ENCODE measurements at regions not wholly inside any gene's neighbourhood (a gene's known extent, or its start where the extent isn't known, plus 50 kb on each side); places are given as distances from the start of the nearest gene placed in this dataset.
"Not testable (repeated sequence)": the region's sequence is repeated elsewhere in the genome, so short reads cannot be mapped to it uniquely, and the experiment has no call there.

DNA sequence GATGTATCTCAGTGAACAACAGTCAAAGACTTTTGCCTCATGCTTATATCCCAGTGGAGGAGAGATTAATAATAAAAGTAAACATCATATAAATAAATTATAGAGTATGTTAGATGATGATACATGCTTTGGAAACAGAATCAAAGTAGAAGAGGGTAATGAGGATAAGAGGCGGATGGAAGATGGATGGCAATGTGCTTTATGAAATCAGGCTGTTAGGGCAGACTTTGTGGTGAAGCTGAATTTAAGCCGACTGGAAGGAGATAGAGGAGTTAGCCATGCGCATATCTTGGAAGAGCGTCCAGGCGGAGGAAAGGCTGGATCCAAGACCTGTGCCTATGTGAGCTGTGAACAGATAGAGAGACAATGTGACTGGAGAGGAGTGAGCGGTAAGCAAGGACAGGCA is 74.9 kb upstream of the GUCY1A1 start:
- no peak for DNase-seq

DNA sequence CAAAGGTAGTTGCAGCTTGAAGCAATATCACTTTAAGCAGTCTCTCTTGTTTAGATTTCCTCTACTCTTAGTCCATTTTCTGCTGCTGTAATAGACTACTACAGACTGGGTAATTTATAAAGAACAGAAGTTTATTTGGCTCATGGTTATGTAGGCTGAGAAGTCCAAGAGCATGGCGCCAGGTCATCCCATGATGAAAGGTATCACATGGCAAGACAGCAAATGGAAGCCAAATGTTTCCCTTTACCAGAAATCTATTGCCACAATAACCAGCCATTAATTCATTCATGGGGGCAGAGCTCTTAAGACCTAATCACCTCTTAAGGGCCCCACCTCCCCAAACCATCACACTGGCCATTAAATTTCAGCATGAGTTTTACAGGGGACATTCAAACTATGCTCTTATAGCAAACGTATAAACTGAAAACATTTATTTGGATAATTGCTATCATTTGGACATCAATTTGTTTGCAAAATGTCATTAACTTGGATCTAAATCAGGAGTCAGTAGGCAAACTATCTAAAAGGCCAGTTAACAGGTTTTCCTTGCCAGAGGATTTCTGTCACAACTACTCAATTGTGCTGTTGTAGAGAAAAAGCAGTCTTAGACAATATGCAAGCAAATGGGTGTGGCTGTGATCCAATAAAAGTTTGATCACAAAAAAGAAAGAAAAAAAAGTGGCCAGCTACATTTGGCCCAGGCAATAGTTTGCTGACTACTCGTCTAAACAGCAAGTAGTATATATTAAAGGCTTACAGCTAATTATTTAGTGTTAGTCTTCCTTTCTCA is 75.7 kb upstream of the GUCY1A1 start:
- no peak for DNase-seq

DNA sequence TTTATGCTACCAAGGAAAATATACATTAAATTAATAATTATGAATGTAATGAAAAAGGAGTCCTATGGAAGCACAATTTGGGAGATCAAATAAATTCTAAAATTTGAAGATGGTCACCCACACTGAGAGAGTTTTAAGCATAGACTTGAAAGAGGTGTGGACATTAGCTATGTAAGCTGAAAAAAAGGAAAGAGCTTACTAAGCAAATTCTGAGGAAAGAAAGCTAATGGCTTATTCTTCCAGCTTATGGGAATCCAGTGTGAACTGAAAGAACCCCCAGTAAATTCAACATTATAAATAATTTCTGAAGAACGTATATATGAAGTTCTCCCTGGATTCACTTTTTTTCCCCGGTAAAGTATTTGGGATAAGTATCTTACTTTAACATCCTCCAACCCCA is 78.2 kb upstream of the GUCY1A1 start:
- no peak for DNase-seq

DNA sequence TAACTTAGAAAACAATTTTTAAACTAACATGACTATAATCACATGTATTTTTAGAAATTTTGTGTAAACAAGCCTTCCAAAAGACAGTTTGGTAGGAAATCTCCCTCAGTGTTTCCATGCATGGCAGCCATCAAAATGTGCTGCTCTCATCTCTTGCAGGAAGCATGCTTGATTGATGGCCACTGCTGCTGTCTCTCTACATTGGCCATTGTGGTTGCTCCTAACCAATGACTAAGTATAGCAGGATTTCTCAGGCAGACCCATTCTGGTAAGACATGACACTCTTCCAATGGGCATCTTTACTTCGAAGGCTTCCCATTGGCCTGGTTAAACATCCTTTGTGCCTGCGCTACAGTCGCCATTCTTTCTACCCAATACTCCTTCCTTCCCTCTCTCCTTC is 78.9 kb upstream of the GUCY1A1 start:
- DNase-seq: no peak

DNA sequence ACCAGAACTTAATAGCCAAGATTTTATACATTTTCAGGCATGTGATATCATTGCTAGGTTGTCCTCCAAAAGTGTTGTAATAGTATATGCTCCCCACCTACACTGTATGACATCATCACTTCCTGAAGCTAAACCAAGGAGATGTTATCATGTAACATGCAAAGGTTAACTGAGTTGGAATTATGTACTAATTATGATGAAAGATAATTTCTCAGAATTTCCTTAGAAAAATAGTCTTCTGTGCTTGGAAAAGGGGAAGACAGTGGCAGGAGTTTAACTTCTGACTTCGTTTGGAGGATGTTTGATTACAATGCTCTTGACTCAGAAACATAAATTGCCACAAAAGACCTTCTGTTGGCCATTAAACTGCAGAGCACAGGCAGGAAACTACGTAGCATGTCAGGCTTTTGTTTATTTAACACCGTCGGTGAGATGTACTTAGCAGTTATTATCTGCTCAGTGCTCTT is 83.6 kb upstream of the GUCY1A1 start:
- DNase-seq: no peak

DNA sequence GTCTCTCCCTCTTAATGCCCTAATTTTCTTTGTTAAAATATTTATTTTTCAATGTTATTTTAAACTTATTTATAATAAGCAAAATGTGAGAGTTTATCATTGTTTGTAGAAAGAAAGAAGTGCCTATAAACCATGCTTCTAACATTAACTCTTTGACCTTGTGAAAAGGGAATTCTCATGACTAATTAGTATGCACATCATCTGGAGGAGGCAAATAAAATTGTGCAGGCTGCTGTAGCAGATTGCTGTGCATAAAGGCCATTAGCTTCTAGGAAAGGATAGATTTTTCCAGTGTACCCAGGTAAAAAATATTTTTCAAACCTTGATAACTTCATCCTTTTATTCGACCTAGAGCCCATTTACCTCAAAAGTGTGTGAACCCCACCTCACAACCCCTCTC is 84.6 kb upstream of the GUCY1A1 start:
- no peak for DNase-seq

DNA sequence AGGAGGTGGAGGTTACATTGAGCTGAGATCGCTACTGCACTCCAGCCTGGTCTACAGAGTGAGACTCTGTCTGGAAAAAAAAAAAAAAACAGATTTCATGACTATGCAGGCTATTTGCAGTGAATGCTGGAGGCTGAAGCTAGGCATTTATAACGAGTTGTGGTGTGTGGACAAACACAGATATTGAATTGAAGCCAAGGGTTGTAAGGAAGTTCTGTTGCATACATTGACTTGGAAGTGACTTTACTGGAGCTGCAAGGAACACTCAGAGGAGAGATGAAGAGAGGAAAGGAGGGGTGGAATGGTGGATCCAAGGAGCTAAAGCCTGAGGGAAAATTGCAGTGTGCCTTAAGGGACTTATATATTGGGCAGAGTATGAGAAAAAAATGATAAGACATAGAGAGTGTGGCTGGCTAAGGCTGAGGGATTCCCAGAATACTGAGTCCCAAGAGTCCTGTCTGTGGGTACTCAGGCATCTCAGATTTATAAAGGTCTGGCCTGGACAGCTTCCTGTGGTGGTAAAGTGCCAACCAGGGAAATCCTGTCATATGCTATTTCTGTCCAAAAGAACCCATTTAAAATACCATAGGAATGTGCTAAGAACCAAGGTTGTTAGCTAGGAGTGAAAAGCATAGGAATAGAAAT is 87.8 kb upstream of the GUCY1A1 start:
- no peak for DNase-seq

DNA sequence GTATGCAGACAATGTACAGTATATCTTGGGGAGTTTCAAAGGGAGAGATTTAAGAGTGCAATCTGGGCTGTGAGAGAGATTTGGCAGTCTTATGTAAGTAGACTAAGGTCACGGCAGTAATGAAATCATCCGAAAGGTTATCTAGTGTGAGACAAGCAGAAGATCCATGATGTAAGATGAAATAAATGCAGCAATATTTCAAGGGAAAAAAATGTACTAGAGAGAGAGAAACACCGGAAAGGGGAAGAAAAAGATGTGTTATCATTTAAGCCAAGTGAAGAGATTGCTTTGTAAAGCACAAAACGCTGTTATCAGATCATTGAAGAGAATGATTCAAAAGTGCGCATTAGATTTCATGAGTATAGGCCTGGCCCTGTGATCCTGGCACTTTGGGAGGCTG is 88.4 kb upstream of the GUCY1A1 start:
- no peak for DNase-seq

DNA sequence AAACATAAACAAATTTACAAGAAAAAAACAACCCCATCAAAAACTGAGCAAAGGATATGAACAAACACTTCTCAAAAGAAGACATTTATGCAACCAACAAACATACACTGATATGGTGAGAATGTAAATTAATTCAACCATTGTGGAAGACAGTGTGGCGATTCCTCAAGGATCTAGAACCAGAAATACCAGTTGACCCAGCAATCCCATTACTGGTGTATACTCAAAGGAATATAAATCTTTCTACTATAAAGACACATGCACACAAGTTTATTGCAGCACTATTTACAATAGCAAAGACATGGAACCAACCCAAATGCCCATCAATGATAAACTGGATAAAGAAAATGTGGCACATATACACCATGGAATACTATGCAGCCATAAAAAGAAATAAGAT is 92.3 kb upstream of the GUCY1A1 start:
- not testable (repeated sequence) for DNase-seq

DNA sequence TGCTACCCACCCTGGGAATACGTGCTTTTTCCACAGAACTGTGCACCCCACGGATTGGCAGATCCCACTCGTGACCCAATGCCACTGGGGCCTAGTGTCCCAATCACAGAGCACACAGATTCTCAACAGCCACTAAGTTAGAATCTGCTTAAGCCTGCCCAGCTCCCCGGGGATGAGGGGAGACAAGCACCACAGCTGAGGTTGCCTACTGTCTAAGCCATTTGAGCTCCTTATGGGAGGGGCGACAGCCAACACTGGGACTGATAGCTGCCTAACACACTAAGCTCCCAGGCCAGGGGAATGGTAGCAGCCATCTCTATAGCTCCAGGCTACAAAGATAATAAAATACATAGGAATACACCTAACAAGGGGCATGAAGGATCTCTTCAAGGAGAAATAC is 93.5 kb upstream of the GUCY1A1 start:
- no peak for DNase-seq

DNA sequence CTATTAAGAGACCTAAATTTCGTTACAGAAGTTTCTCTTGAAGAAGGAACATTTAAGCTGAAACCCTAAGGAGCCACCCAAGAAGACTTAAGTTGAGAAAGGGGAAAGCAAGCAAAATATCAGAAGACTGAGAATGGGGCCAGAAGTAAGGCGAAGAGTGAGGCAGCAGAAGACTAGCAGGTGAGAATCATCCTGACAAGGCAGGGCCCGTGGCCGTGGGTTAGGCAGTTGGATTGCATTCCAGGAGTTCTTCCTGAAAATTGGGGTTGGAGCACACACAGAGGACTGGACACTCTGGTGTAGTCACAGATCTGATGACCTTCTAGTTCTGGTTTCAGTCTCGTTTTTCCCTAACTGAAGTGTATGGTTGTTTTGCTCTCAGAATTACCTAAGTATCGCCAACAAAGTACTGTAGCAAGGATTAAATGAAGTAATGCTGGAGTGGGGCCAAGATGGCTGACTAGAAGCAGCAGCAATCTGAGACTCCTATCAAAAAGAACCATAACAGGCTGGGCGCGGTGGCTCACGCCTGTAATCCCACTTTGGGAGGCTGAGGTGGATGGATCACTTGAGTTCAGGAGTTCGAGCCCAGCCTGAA is 94.4 kb upstream of the GUCY1A1 start:
- no peak for DNase-seq

DNA sequence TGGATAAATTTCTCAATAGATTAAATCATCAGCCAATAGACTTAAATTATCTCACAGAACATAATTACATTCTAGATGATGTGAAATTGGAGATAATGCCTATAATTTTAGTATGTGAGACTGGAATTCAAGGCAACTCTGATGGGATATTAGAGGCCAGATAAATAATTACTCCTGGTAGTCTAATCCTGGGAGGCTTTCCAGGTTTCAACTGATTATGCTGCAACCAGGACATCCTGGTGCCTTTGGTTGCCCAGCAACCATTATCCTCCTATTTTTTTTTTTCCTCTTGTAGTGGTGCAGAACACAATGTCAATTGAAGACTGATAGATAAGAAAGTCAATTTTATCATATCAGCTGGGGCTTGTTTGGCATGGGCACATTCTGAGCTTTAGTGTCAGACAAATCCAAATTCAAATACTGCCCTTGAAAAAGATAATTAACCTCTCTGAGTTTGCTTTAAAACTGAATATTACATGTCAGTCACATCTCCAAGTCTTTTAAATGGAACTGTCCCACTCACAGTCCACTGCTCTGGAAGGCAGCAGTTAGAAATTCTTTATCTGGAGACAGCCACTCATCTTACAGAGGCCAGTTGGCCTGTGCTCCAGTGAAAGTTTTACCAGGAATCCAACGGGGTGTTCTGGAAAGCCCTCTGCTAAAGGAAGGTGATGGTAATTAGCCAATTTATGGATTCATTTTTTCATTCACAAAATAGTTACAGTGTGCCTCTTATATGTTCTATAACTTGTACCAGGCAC is 95.3 kb upstream of the GUCY1A1 start:
- DNase-seq: no peak

DNA sequence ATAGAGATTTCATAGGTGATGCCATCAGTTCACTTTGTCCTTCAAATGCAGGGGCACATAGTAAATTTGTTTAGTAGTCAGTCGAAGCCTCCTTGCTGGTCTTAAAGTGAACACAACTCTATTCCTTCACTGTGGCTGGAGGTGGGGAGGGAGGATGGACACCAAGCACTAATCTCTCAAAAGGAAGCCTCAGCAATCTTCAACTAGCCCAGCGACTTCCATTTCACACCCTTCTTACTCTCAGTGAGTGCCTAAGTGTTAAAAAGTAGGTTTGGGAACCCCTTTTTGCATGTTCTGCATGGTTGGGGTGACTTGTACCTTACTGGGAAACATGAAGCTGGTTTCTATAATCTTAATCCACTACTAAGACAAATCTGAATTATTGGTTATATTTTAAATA is 96.0 kb upstream of the GUCY1A1 start:
- no peak for DNase-seq

DNA sequence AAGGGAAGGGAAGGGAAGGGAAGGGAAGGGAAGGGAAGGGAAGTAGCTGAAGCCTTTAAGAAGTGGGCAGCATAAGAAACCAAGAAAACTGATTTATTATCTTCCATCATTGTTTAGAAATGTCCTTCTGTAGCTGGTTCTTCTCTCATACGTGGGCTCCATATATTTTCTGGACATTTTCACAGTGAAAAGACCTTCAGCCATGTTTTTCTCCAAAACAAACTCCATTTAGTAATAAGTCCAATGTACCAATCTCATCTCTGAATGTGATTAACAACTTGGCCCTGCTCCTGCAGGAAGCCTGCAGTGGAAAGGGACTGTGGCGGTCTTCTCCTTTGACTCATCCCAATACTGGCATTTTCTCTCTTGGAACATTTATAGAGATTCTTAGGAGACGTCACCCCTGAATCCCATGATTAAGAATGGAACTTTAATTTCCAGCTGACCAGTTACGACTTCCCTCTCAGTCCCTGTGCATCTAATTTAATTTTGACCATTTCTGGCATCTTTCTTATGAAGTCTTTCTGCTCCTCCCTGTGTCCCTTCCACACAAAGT is 96.6 kb upstream of the GUCY1A1 start:
- DNase-seq: no peak

DNA sequence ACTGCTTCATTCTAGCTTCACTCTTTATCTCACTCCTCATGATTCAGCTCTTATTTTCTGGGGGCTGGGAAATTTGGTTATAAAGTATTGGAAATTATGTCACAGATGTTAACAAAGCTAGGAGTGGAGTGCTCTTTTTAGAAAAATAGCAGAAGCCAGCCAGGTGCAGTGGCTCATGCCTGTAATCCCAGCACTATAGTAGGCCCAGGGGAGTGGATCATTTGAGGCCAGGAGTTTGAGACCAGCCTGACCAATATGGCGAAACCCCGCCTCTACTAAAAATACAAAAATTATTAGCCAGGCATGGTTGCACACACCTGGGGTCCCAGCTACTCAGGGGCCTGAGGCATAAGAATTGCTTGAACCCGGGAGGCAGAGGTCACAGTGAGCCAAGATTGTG is 97.2 kb upstream of the GUCY1A1 start:
- no peak for DNase-seq

DNA sequence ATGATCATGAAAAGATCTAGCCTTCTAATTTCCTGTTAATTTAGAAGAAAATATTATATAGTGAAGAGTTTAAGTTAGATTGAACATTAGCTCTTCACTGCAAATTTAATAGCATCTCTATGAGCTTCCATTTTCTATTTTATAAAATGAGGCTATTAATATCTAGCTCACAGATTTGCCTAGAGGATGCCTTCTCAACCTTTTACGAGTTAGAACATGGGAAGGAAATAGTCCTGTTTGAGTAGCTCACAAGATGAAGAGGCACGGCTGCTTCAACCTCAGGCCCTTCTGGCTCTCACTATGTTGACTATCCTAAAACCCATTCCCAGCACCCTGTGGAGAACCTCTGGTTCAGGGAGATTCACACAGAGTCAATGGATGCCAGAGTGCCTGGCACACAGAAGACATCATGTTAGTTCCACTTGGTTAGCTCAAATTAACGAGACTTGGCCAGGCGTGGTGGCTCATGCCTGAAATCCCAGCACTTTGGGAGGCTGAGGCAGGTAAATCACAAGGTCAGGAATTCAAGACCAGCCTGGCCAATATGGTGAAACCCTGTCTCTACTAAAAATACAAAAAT is 97.9 kb upstream of the GUCY1A1 start:
- DNase-seq: no peak

DNA sequence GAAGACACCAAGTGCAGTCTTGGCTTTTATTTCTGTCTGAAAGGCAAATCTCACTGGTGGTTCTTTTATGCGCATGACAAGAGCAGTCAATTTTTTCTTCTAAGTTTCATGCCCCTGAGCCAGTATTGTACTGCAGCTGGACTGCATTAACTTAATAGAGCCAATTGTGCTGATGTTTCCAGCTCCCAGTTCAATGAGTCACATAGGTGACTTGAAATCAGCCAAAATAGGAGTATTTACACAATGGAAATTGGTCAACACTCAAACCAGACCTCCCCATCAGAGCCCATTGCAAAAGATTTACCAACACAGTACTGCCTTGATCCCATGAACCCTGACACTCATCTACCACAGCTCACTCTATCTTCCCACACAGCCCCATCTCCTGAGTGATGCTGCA is 100.3 kb upstream of the GUCY1A1 start:
- no peak for DNase-seq

DNA sequence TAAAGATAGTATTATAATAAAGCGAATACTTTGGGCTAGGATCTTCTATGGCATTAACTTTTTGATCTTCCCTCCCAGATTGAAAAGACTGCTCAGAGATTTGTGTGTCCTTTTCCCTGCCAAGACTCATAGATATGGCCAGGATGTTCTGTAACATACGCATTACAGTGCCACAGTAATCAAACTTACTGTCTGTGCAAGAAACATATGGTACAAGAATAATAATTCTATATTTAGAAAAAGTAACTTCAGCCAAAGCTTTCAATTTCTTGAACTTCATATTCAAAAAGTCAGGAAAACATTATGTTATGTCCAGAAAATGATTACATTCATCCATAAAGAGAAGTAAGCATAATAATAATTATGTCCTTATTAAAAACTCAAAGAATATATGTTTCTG is 100.9 kb upstream of the GUCY1A1 start:
- DNase-seq: no peak

DNA sequence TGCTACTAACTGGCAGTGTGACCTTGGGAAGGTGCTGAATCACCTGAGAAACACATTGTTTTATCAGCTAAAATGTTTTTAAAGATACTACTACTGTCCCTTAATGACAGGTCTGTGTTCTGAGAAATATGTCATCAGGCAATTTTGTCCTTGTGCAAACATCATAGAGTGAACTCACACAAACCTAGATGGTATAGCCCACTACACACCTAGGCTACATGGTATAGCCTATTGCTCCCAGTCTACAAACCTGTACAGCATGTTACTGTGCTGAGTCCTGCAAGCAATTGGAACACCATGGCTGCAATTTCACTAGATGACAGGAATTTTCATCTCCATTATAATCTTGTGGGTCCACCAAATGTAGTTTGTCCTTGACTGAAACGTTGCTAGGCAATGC is 101.3 kb upstream of the GUCY1A1 start:
- DNase-seq: no peak

DNA sequence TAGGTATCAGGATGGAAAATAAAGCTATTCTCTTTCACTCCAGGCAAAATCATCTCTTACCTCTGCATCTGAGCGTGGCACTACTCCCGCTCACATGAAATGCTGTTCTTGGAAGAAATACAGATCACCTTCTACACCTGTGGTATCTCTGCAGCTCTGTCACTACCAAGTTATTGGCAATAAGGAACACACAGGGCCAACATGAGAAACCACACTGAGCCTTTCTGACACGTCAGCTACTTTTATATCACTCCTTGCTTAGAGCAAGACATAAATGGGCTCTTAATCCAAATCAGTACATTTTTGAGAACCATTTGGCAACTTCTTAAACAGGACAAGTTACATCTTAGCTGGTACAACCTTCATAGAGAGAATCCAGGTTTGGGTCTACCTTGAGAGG is 101.8 kb upstream of the GUCY1A1 start:
- no peak for DNase-seq

DNA sequence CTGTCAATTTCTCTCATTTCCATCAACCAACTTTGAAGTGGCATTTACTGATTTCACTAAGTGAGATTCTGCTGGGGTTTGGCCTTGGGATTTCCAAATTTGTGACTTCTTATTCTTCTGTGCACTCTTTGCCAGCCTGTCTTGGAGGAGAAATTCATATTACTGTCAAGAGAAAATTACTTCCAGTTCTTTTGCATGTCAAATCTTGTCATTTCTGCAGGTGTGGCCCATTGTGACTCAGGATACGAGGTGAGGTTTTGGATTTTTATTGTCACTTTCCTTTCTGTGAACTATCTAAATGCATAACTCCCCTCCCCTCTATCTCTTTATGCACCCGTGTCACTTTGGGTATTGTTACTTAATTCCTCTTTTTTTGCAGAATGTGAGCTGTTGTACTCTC is 102.6 kb upstream of the GUCY1A1 start:
- no peak for DNase-seq

DNA sequence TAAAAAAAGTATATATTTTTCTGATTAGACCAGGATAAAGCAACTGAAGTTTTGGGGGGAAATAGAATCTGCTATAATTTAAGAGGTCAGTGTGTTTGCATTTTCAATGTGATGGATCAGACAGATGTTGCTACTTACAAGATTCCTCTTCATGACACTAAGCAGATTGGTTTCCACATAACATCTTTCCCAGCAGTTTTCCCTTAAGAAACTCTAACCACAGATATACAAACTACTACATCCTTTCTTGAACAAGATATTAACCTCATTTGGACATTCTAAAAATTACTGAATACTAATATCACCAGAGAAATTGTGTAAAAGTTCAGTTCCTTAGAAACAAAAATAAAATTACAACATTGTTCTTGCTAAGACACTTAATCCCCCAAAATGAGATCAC is 106.7 kb upstream of the GUCY1A1 start:
- no peak for DNase-seq

DNA sequence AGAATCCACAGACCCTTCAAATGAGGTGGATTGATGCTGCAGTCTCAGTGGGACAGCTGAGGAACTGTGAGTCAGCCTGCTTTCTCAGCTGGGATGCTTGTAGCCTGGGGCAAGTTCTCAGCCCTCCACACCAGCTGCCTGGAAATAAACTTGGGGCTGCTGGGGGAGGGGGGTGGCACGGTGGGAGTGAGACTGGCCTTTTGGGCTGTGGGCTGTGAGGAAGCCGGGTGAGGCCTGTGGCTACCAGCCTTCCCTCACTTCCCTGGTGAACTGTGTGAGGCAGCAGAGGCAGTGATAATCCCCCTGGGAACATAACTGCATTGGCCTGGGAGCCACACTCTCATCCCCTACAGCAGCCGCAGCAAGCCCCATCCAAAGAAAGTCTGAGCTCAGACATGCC is 114.5 kb upstream of the GUCY1A1 start:
- no peak for DNase-seq

Measured in activated naive CD4-positive, alpha-beta T cell treated with Interleukin-2 at 50 U/mL for 16 hours (primary cell).